Fibroblast of lung (primary cell): ENCODE measurements at regions not wholly inside any gene's neighbourhood (a gene's known extent, or its start where the extent isn't known, plus 50 kb on each side); places are given as distances from the start of the nearest gene placed in this dataset.
A peak's percentile ranks its signal among the peaks of the same experiment; 100 is the strongest.

Experiments
- DNase-seq, 2 donors: peaks; one replicate each; pipeline versions ENCODE4 v3.0.0 to v3.0.0-alpha.2; 2010; ENCODE audit warnings: low read depth in 2 of 2
- H2AFZ ChIP-seq: 2 replicates; pipeline ENCODE4 v1.5.1; 2012; ENCODE audit warnings: low read length, control low read depth, inconsistent platforms
- H3K27ac ChIP-seq: 2 replicates; pipeline ENCODE4 v1.5.1; 2011; ENCODE audit warnings: low read length, control low read depth; ENCODE audit not compliant: insufficient read depth
- H3K27me3 ChIP-seq: 2 replicates; pipeline ENCODE4 v1.5.1; 2011; ENCODE audit warnings: mild to moderate bottlenecking, low read length; ENCODE audit not compliant: control insufficient read depth, insufficient read depth
- H3K36me3 ChIP-seq: 2 replicates; pipeline ENCODE4 v1.5.1; 2011; ENCODE audit warnings: low read length; ENCODE audit not compliant: control insufficient read depth, insufficient read depth
- H3K4me1 ChIP-seq: 2 replicates; pipeline ENCODE4 v1.5.1; 2011; ENCODE audit warnings: low read length; ENCODE audit not compliant: control insufficient read depth, insufficient read depth; ENCODE audit errors: extremely low read depth
- H3K4me2 ChIP-seq: 2 replicates; pipeline ENCODE4 v1.5.1; 2011; ENCODE audit warnings: low read length, control low read depth; ENCODE audit not compliant: insufficient read depth; ENCODE audit errors: extremely low read depth
- H3K4me3 ChIP-seq, 4 experiments: fragments of 200-600 bp in 1 of 4; sonication (generic) in 1 of 4; replicated peaks in 1 of 4; 2 replicates each; pipeline ENCODE4 v1.5.1; 2011 to 2016; ENCODE audit warnings: low read length in 4 of 4, low read depth in 3 of 4, mild to moderate bottlenecking in 3 of 4, control low read depth in 2 of 4, inconsistent platforms in 1 of 4, mixed read lengths in 1 of 4; ENCODE audit not compliant: insufficient read depth in 1 of 4; ENCODE audit errors: control extremely low read depth in 1 of 4
- H3K79me2 ChIP-seq: 2 replicates; pipeline ENCODE4 v1.5.1; 2012; ENCODE audit warnings: mild to moderate bottlenecking, low read length, inconsistent platforms; ENCODE audit not compliant: control insufficient read depth, insufficient read depth
- H3K9ac ChIP-seq: 2 replicates; pipeline ENCODE4 v1.5.1; 2011; ENCODE audit warnings: mild to moderate bottlenecking, low read length, control low read depth; ENCODE audit not compliant: insufficient read depth
- H3K9me3 ChIP-seq: 2 replicates; pipeline ENCODE4 v1.5.1; 2012; ENCODE audit warnings: low read depth, low read length; ENCODE audit not compliant: control insufficient read depth, insufficient read depth
- H4K20me1 ChIP-seq: 2 replicates; pipeline ENCODE4 v1.5.1; 2011; ENCODE audit warnings: low read length; ENCODE audit not compliant: control insufficient read depth, insufficient read depth; ENCODE audit errors: extremely low read depth
- CTCF ChIP-seq, 2 donors: IDR thresholded peaks in 1 of 2; conservative IDR thresholded peaks in 1 of 2; 1 replicate in 1 of 2; 2 replicates in 1 of 2; pipeline ENCODE4 v1.5.1; 2011 to 2012; ENCODE audit warnings: low read length in 2 of 2, control low read depth in 1 of 2, inconsistent platforms in 1 of 2, low read depth in 1 of 2, mild to moderate bottlenecking in 1 of 2
- EZH2 ChIP-seq: IDR thresholded peaks from 2 replicates; pipeline ENCODE4 v1.5.1; 2012; ENCODE audit warnings: low read length, control low read depth, mild to moderate bottlenecking; ENCODE audit errors: missing control alignments

GRCh38 chr1:29914936-29915335 is 678.6 kb downstream of the PTPRU start:
- H3K4me3 ChIP-seq: no peak overlapping the region
- no peaks in the 10 kb centered on the region for H3K4me1 ChIP-seq
- TF ChIP-seq CTCF (conservative IDR thresholded peaks at IDR 0.05 in 1 of 2, IDR thresholded peaks at IDR 0.05 in 1 of 2; ENCODE audit: low read depth in 1 of 2, low read length in 2 of 2) (no peak), EZH2 (no peak)
- no peaks in the 10 kb centered on the region for H3K27me3 ChIP-seq
- H4K20me1 ChIP-seq: no peaks in the 10 kb centered on the region
- DNase-seq: no peak
- H3K79me2 ChIP-seq: no peaks in the 10 kb centered on the region
- no peak overlapping the region for H3K9ac ChIP-seq
- H3K36me3 ChIP-seq: no peaks in the 10 kb centered on the region
- H3K9me3 ChIP-seq: no peaks in the 10 kb centered on the region
- H3K27ac ChIP-seq: no peak overlapping the region
- no peak overlapping the region for H2AFZ ChIP-seq
- H3K4me2 ChIP-seq: no peak overlapping the region

DNA sequence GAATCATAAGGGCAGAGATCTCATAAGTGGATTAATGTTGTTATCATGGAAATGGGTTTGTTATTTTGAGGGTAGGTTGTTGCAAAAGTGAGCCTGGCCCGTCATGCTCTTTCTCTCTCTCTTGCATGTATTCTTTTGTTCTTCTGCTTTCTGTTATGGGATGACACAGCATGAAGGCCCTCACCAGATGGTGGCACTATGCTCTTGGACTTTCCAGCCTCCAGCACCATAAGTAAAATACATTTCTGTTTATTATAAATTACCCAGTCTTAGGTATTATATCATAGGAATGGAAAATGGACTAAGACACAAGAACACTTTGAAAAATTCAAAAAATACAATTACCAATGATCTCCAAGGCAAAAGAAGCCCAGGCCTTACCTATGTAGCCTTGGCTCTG is 676.1 kb downstream of the PTPRU start:
- no peak for TF ChIP-seq EZH2
- TF ChIP-seq CTCF (conservative IDR thresholded peaks at IDR 0.05 in 1 of 2, IDR thresholded peaks at IDR 0.05 in 1 of 2; ENCODE audit: low read depth in 1 of 2, low read length in 2 of 2): peak; percentile 23 to 49
- no peaks in the 10 kb centered on the region for H3K4me1 ChIP-seq
- no peaks in the 10 kb centered on the region for H3K79me2 ChIP-seq
- no peaks in the 10 kb centered on the region for H3K9me3 ChIP-seq
- H4K20me1 ChIP-seq: no peaks in the 10 kb centered on the region
- peak; percentile 33 to 53 for DNase-seq
- H3K27me3 ChIP-seq: no peaks in the 10 kb centered on the region
- no peaks in the 10 kb centered on the region for H3K36me3 ChIP-seq
- H3K9ac ChIP-seq: no peak overlapping the region
- no peak overlapping the region for H3K4me2 ChIP-seq
- H3K27ac ChIP-seq: no peak overlapping the region
- no peak overlapping the region for H2AFZ ChIP-seq
- H3K4me3 ChIP-seq: no peak overlapping the region

- Histone ChIP-seq H3K36me3 (no peaks in the 10 kb centered on the region), H3K4me3 (no peak overlapping the region), H3K4me2 (no peak overlapping the region), H4K20me1 (no peaks in the 10 kb centered on the region), H3K9me3 (no peaks in the 10 kb centered on the region), H3K27ac (no peak overlapping the region), H3K27me3 (no peaks in the 10 kb centered on the region), H3K9ac (no peak overlapping the region), H3K4me1 (no peaks in the 10 kb centered on the region), H3K79me2 (no peaks in the 10 kb centered on the region), H2AFZ (no peak overlapping the region)
- no peak for TF ChIP-seq CTCF (conservative IDR thresholded peaks at IDR 0.05 in 1 of 2, IDR thresholded peaks at IDR 0.05 in 1 of 2; ENCODE audit: low read depth in 1 of 2, low read length in 2 of 2)
- TF ChIP-seq EZH2: no peak
- no peak for DNase-seq
These were observed 673.6 kb downstream of the PTPRU start for GRCh38 chr1:29909962-29910361.
